Retina (tissue), 1 donor: ENCODE measurements at regions not wholly inside any gene's neighbourhood (a gene's known extent, or its start where the extent isn't known, plus 50 kb on each side); places are given as distances from the start of the nearest gene placed in this dataset.
A peak's percentile ranks its signal among the peaks of the same experiment; 100 is the strongest.
"Not testable (repeated sequence)": the region's sequence is repeated elsewhere in the genome, so short reads cannot be mapped to it uniquely, and the experiment has no call there.

Source experiments
- DNase-seq: peaks from one replicate; pipeline ENCODE4 v3.0.0-alpha.2; 2016

GRCh38 chr17:13442361-13442760 is 159.4 kb downstream of the HS3ST3A1 start:
- no peak for DNase-seq

- DNase-seq: no peak
Measured at GRCh38 chr17:13441873-13442272, 159.9 kb downstream of the HS3ST3A1 start.

GRCh38 chr17:13437966-13438779 is 163.6 kb downstream of the HS3ST3A1 start:
- peak; percentile 51 for DNase-seq

GRCh38 chr17:13435230-13435629 is 166.5 kb downstream of the HS3ST3A1 start:
- no peak for DNase-seq

- DNase-seq: peak; percentile 30
Measured at GRCh38 chr17:13429201-13429600, 172.5 kb downstream of the HS3ST3A1 start.

GRCh38 chr17:13428611-13429042 is 173.1 kb downstream of the HS3ST3A1 start:
- no peak for DNase-seq

GRCh38 chr17:13426991-13427390 is 174.7 kb downstream of the HS3ST3A1 start:
- DNase-seq: no peak

GRCh38 chr17:13425390-13425789 is 176.3 kb downstream of the HS3ST3A1 start:
- DNase-seq: no peak

- DNase-seq: no peak
Measured at GRCh38 chr17:13421581-13422130, 180.1 kb downstream of the HS3ST3A1 start.

- DNase-seq: no peak
Measured at GRCh38 chr17:13420878-13421277, 180.9 kb downstream of the HS3ST3A1 start.

GRCh38 chr17:13420418-13420826 is 181.3 kb downstream of the HS3ST3A1 start:
- no peak for DNase-seq

- DNase-seq: no peak
Measured at GRCh38 chr17:13419676-13420075, 182.1 kb downstream of the HS3ST3A1 start.

- DNase-seq: no peak
Measured at GRCh38 chr17:13418891-13419290, 182.8 kb downstream of the HS3ST3A1 start.

GRCh38 chr17:13417381-13417950 is 184.3 kb downstream of the HS3ST3A1 start:
- DNase-seq: no peak

- DNase-seq: no peak
Measured at GRCh38 chr17:13416748-13417363, 184.9 kb downstream of the HS3ST3A1 start.

- DNase-seq: no peak
Measured at GRCh38 chr17:13415871-13416416, 185.8 kb downstream of the HS3ST3A1 start.

GRCh38 chr17:13415200-13415599 is 186.5 kb downstream of the HS3ST3A1 start:
- DNase-seq: not testable (repeated sequence)

- DNase-seq: no peak
Measured at GRCh38 chr17:13413001-13413400, 188.7 kb downstream of the HS3ST3A1 start.

- no peak for DNase-seq
Measured at GRCh38 chr17:13410874-13411273, 190.9 kb downstream of the HS3ST3A1 start.

- no peak for DNase-seq
Measured at GRCh38 chr17:13410214-13410613, 191.5 kb downstream of the HS3ST3A1 start.

- DNase-seq: no peak
Measured at GRCh38 chr17:13409455-13409854, 192.3 kb downstream of the HS3ST3A1 start.

GRCh38 chr17:13407381-13407780 is 194.3 kb downstream of the HS3ST3A1 start:
- no peak for DNase-seq

- no peak for DNase-seq
Measured at GRCh38 chr17:13405807-13406206, 195.9 kb downstream of the HS3ST3A1 start.
